Stomach (tissue), 8 donors: ENCODE measurements at regions not wholly inside any gene's neighbourhood (a gene's known extent, or its start where the extent isn't known, plus 50 kb on each side); places are given as distances from the start of the nearest gene placed in this dataset.

ENCODE experiments used
- DNase-seq, 2 donors: peaks; one replicate each; pipeline versions ENCODE4 v3.0.0 to v3.0.0-alpha.2; 2013 to 2019
- H3K27ac ChIP-seq, 5 donors: fragments of 200-600 bp in 4 of 5; sonication (generic) in 4 of 5; one replicate each; pipeline ENCODE4 v1.5.1; 2013 to 2019; ENCODE audit warnings: mild to moderate bottlenecking in 1 of 5, moderate library complexity in 1 of 5
- H3K27me3 ChIP-seq, 3 donors: fragments of 200-600 bp; sonication (generic); one replicate each; pipeline ENCODE4 v1.5.1; 2017 to 2019; ENCODE audit warnings: mixed run types in 1 of 3
- H3K36me3 ChIP-seq, 4 donors: fragments of 200-600 bp; sonication (generic); 1 replicate in 3 of 4; 2 replicates in 1 of 4; pipeline ENCODE4 v1.5.1; 2016 to 2019
- H3K4me1 ChIP-seq, 4 donors: fragments of 200-600 bp; sonication (generic); one replicate each; pipeline ENCODE4 v1.5.1; 2016 to 2019
- H3K4me3 ChIP-seq, 4 donors: fragments of 200-600 bp; sonication (generic) in 3 of 4; one replicate each; pipeline ENCODE4 v1.5.1; 2016 to 2019; ENCODE audit warnings: mild to moderate bottlenecking in 1 of 4
- H3K9me3 ChIP-seq, 4 donors: fragments of 200-600 bp; sonication (generic); one replicate each; pipeline ENCODE4 v1.5.1; 2016 to 2019
- CTCF ChIP-seq, 7 experiments: fragments of 450-650 bp in 4 of 7; fragments of 200-600 bp in 3 of 7; sonication (generic) in 3 of 7; IDR thresholded peaks; one replicate each; pipeline ENCODE4 v1.5.1; 2016 to 2019; ENCODE audit warnings: antibody characterized with exemption in 7 of 7, control low read depth in 2 of 7, mild to moderate bottlenecking in 1 of 7
- EP300 ChIP-seq: sonication (generic); formaldehyde crosslinking; IDR thresholded peaks from one replicate; pipeline ENCODE4 v1.6.1; 2017; ENCODE audit warnings: antibody characterized with exemption
- POLR2A ChIP-seq, 4 donors: fragments of 450-650 bp; IDR thresholded peaks; one replicate each; pipeline ENCODE4 v1.6.1; 2016; ENCODE audit warnings: antibody characterized with exemption in 4 of 4, control low read depth in 2 of 4, mild to moderate bottlenecking in 1 of 4, moderate library complexity in 1 of 4
- POLR2AphosphoS5 ChIP-seq, 3 donors: sonication (generic); formaldehyde crosslinking; IDR thresholded peaks; one replicate each; pipeline ENCODE4 v1.6.1; 2016; ENCODE audit warnings: antibody characterized with exemption in 3 of 3
- WGBS, 5 donors: extraction: QIAGEN DNeasy Blood & Tissue Kit in 3 of 5; methylation state at CpG; one replicate each; pipeline versions ENCODE4 v1.1.5 to v1.1.7; 2013 to 2018; 5-methylcytosine and 5-hydroxymethylcytosine counted together
- intact Hi-C: fragments of 100-400 bp; cut with DNase I; formaldehyde crosslinking; loops from one replicate; pipeline ENCODE4 v1.15.1; 2023; ENCODE audit warnings: low total_unique reads
- donor health status: healthy with polysubstance abuse.
- donor health status: Bipolar disorder and iron deficiency.
- donor health status: healthy.

GRCh38 chr3:194988495-194989165 lies 282.3 kb downstream of the XXYLT1 start:
- intact Hi-C loops, result no loop called here
- H3K4me3 ChIP-seq, result no peak overlapping the region
- no peaks in the 10 kb centered on the region for H3K9me3 ChIP-seq
- no peak for DNase-seq
- no peaks in the 10 kb centered on the region for H3K27me3 ChIP-seq
- H3K27ac ChIP-seq, result no peak overlapping the region
- peaks cover 0 to 18% (median 12%) of the 10 kb centered on the region in 4 donors for H3K4me1 ChIP-seq
- no peaks in the 10 kb centered on the region for H3K36me3 ChIP-seq
- WGBS, 5 donors, result 78 to 84% (median 79%) methylated on average over 7 to 8 of the region's 8 CpGs
- no peak for TF ChIP-seq EP300
- TF ChIP-seq POLR2A (IDR thresholded peaks at IDR 0.05), result no peak
- no peak for TF ChIP-seq POLR2AphosphoS5 (IDR thresholded peaks at IDR 0.05)
- no peak for TF ChIP-seq CTCF (IDR thresholded peaks at IDR 0.05)

- H3K36me3 ChIP-seq, result no peaks in the 10 kb centered on the region
- H3K9me3 ChIP-seq, result no peaks in the 10 kb centered on the region
- H3K4me1 ChIP-seq, result peaks cover 0 to 18% (median 12%) of the 10 kb centered on the region in 4 donors
- H3K27me3 ChIP-seq, result no peaks in the 10 kb centered on the region
- no peak overlapping the region for H3K4me3 ChIP-seq
- DNase-seq, result no peak
- TF ChIP-seq EP300 (no peak), CTCF (IDR thresholded peaks at IDR 0.05) (no peak)
- no peak overlapping the region for H3K27ac ChIP-seq
- intact Hi-C loops, result no loop called here
- 76 to 96% (median 77%) methylated on average over 10 of the region's 10 CpGs for WGBS, 5 donors
Measured at GRCh38 chr3:194989241-194989640, 281.7 kb downstream of the XXYLT1 start.

DNA sequence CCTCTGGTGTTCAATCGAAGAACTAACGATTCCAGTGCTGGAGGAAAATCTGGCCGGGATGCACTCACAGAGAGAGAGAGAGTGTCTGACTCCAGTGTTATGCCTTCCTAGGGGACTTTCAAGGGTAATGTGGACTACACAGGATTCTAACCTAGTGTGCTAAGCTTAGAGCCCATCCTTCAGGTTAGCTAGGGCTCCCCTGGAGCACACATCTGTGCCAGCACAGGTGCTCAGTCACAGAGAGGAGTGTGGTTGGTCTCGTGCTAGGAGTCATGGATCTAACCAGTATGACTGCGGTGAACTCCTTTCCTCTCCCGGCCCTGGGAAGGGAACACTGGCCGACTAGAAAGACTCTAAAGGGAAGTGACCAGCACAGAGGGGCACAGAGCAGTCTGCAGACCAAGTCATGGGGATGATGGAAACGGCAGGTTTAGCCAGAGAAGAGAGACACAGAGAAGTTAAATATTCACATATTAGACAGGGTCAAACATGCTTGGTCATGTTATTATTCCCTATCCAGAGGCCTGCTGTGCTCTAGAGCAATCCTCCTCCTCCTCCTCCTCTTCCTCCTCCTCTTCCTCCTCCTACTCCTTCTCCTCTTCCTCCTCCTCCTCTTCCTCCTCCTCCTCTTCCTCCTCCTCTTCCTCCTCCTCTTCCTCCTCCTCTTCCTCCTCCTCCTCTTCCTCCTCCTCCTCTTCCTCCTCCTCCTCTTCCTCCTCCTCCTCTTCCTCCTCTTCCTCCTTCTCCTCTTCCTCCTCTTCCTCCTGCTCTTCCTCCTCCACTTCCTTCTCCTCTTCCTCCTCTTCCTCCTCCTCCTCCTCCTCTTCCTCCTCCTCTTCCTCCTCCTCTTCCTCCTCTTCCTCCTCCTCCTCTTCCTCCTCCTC lies 280.3 kb downstream of the XXYLT1 start:
- no peak overlapping the region for H3K27ac ChIP-seq
- H3K4me1 ChIP-seq, result peaks cover 0 to 5% (median under 1%) of the 10 kb centered on the region in 4 donors
- 73 to 89% (median 85%) methylated on average over 8 of the region's 8 CpGs for WGBS, 5 donors
- intact Hi-C loops, result no loop called here
- DNase-seq, result no peak
- TF ChIP-seq CTCF (IDR thresholded peaks at IDR 0.05), result no peak
- no peaks in the 10 kb centered on the region for H3K27me3 ChIP-seq
- H3K9me3 ChIP-seq, result no peaks in the 10 kb centered on the region
- H3K36me3 ChIP-seq, result no peaks in the 10 kb centered on the region
- H3K4me3 ChIP-seq, result no peak overlapping the region

- no peaks in the 10 kb centered on the region for H3K4me1 ChIP-seq
- 68 to 83% (median 71%) methylated on average over 4 of the region's 4 CpGs for WGBS, 5 donors
- no peaks in the 10 kb centered on the region for H3K36me3 ChIP-seq
- no peak for DNase-seq
- no peak overlapping the region for H3K27ac ChIP-seq
- TF ChIP-seq POLR2AphosphoS5 (IDR thresholded peaks at IDR 0.05) (no peak), POLR2A (IDR thresholded peaks at IDR 0.05) (no peak), EP300 (no peak), CTCF (IDR thresholded peaks at IDR 0.05) (no peak)
- no peaks in the 10 kb centered on the region for H3K27me3 ChIP-seq
- no peaks in the 10 kb centered on the region for H3K9me3 ChIP-seq
- intact Hi-C loops, result no loop called here
- no peak overlapping the region for H3K4me3 ChIP-seq
Measured at GRCh38 chr3:194991338-194991654, 279.7 kb downstream of the XXYLT1 start.
